Endothelial cell of umbilical vein (primary cell): ENCODE measurements at regions not wholly inside any gene's neighbourhood (a gene's known extent, or its start where the extent isn't known, plus 50 kb on each side); places are given as distances from the start of the nearest gene placed in this dataset.

Experiments used
- BruUV-seq: library from RNA; stranded (reverse); fragments of 400-500 nt; replicated peaks from 2 replicates; lab custom pipeline; 2021; lab: Mats Ljungman, UMichigan
- CTCF ChIA-PET: fragments of 300-600, 350-600 bp; sonication (Branson Sonifier 250); formaldehyde crosslinking; loops from one replicate; lab custom pipeline; 2021; ENCODE audit warnings: antibody characterized with exemption, inconsistent platforms; lab: Charles Lee
- POLR2A ChIA-PET: fragments of 300-600, 350-600 bp; sonication (Branson Sonifier 250); formaldehyde crosslinking; loops from one replicate; lab custom pipeline; 2021; ENCODE audit warnings: antibody characterized with exemption, inconsistent platforms; lab: Charles Lee
- DNase-seq: peaks from one replicate; pipeline ENCODE4 v3.0.0-alpha.2; 2011; ENCODE audit warnings: low read depth, low spot score
- FAIRE-seq: peaks from 2 replicates; lab custom pipeline; 2011; peaks lifted over from hg19 to GRCh38; lab: Jason Lieb, UNC
- H2AFZ ChIP-seq: 2 replicates; pipeline ENCODE4 v1.6.0; 2012; ENCODE audit warnings: low read depth, low read length, control low read depth, inconsistent platforms
- H3K27ac ChIP-seq: 2 replicates; pipeline ENCODE4 v1.5.1; 2011; ENCODE audit warnings: low read depth, mild to moderate bottlenecking, control low read depth, low read length, moderate library complexity; ENCODE audit not compliant: insufficient read depth
- H3K27me3 ChIP-seq, 2 experiments: 2 replicates each; pipeline versions ENCODE4 v1.6.0 to v1.6.1; 2011; ENCODE audit warnings: low read length in 2 of 2, mixed read lengths in 1 of 2; ENCODE audit not compliant: control insufficient read depth in 2 of 2, insufficient read depth in 2 of 2
- H3K36me3 ChIP-seq, 2 experiments: 2 replicates in 1 of 2; 3 replicates in 1 of 2; pipeline ENCODE4 v1.5.1; 2011; ENCODE audit warnings: low read length in 2 of 2, mild to moderate bottlenecking in 1 of 2, moderate library complexity in 1 of 2; ENCODE audit not compliant: control insufficient read depth in 2 of 2, insufficient read depth in 2 of 2; ENCODE audit errors: extremely low read depth in 1 of 2
- H3K4me1 ChIP-seq: 3 replicates; pipeline ENCODE4 v1.5.1; 2011; ENCODE audit warnings: mild to moderate bottlenecking, low read length; ENCODE audit not compliant: control insufficient read depth, insufficient read depth; ENCODE audit errors: extremely low read depth
- H3K4me2 ChIP-seq: 2 replicates; pipeline ENCODE4 v1.6.1; 2011; ENCODE audit warnings: low read length, control low read depth, mixed read lengths; ENCODE audit not compliant: insufficient read depth
- H3K4me3 ChIP-seq, 3 experiments: fragments of 200-600 bp in 1 of 3; sonication (generic), shearing (Covaris generic) in 1 of 3; replicated peaks in 1 of 3; 2 replicates each; pipeline ENCODE4 v1.5.1; 2011 to 2016; ENCODE audit warnings: control low read depth in 3 of 3, low read length in 3 of 3, mild to moderate bottlenecking in 2 of 3, inconsistent platforms in 1 of 3, low read depth in 1 of 3, moderate library complexity in 1 of 3; ENCODE audit not compliant: insufficient read depth in 1 of 3
- H3K79me2 ChIP-seq: 2 replicates; pipeline ENCODE4 v1.6.0; 2012; ENCODE audit warnings: low read length, inconsistent platforms; ENCODE audit not compliant: control insufficient read depth, insufficient read depth
- H3K9ac ChIP-seq: replicated peaks from 2 replicates; pipeline ENCODE3; 2011; ENCODE audit warnings: low read length, control low read depth; ENCODE audit not compliant: insufficient read depth; ENCODE audit errors: extremely low read depth
- H3K9me1 ChIP-seq: replicated peaks from 3 replicates; pipeline ENCODE4 v1.6.0; 2011; ENCODE audit warnings: mild to moderate bottlenecking, low read length; ENCODE audit not compliant: control insufficient read depth, insufficient read depth; ENCODE audit errors: extremely low read depth
- H3K9me3 ChIP-seq: replicated peaks from 2 replicates; pipeline ENCODE4 v1.5.1; 2012; ENCODE audit warnings: low read length, inconsistent platforms; ENCODE audit not compliant: control insufficient read depth, insufficient read depth
- H4K20me1 ChIP-seq: replicated peaks from 2 replicates; pipeline ENCODE3; 2011; ENCODE audit warnings: mild to moderate bottlenecking, low read length; ENCODE audit not compliant: control insufficient read depth, insufficient read depth; ENCODE audit errors: extremely low read depth
- CTCF ChIP-seq, 2 donors: IDR thresholded peaks; 1 replicate in 1 of 2; 2 replicates in 1 of 2; pipeline ENCODE4 v1.5.1; 2011; ENCODE audit warnings: low read length in 2 of 2, mild to moderate bottlenecking in 2 of 2, moderate library complexity in 2 of 2, control low read depth in 1 of 2, inconsistent platforms in 1 of 2, low read depth in 1 of 2; ENCODE audit not compliant: insufficient read depth in 1 of 2; ENCODE audit errors: extremely low read depth in 1 of 2
- EZH2 ChIP-seq: IDR thresholded peaks from 2 replicates; pipeline ENCODE4 v1.6.1; 2012; ENCODE audit warnings: borderline replicate concordance, low read depth, mild to moderate bottlenecking, moderate library complexity, low read length, inconsistent platforms; ENCODE audit not compliant: severe bottlenecking
- GATA2 ChIP-seq: IDR thresholded peaks from 2 replicates; pipeline ENCODE4 v1.7.0; 2011; ENCODE audit warnings: low read depth, mild to moderate bottlenecking, moderate library complexity, mixed read lengths, low read length; ENCODE audit not compliant: insufficient read length, insufficient read depth
- JUN ChIP-seq: IDR thresholded peaks from 2 replicates; pipeline ENCODE4 v1.6.1; 2011; ENCODE audit warnings: borderline replicate concordance, low read depth; ENCODE audit not compliant: insufficient read length, insufficient read depth
- MAX ChIP-seq: IDR thresholded peaks from 2 replicates; pipeline ENCODE4 v1.6.1; 2011; ENCODE audit not compliant: insufficient read depth, insufficient read length
- POLR2A ChIP-seq: IDR thresholded peaks from 2 replicates; pipeline ENCODE4 v1.6.1; 2012; ENCODE audit warnings: low read depth, mild to moderate bottlenecking, control low read depth, low read length
- dilution Hi-C: fragments of 300-500 bp; cut with MboI; formaldehyde crosslinking; loops from one replicate; pipeline ENCODE4 v1.15.0; 2019; ENCODE audit warnings: low sequenced_read_pairs; ENCODE audit not compliant: extremely low pct_ligation_motif_present
- intact Hi-C: fragments of 100-400 bp; cut with micrococcal nuclease; formaldehyde crosslinking; loops from one replicate; pipeline ENCODE4 v1.10.0; 2022

- ChIA-PET CTCF (no interaction called here), POLR2A (no interaction called here)
- Histone ChIP-seq H3K27ac (no peak overlapping the region), H3K4me2 (no peak overlapping the region), H3K79me2 (no peaks in the 10 kb centered on the region), H3K9ac (no peak overlapping the region), H3K9me1 (no peaks in the 10 kb centered on the region), H4K20me1 (no peaks in the 10 kb centered on the region), H3K9me3 (no peaks in the 10 kb centered on the region), H3K4me3 (no peak overlapping the region), H2AFZ (no peak overlapping the region), H3K36me3 (no peaks in the 10 kb centered on the region), H3K27me3 (no peaks in the 10 kb centered on the region), H3K4me1 (no peaks in the 10 kb centered on the region)
- FAIRE-seq (no peak), DNase-seq (no peak)
- dilution Hi-C loops = no loop called here
- TF ChIP-seq EZH2 (no peak), CTCF (IDR thresholded peaks at IDR 0.05; ENCODE audit: extremely low read depth in 1 of 2, insufficient read depth in 1 of 2, low read depth in 1 of 2, low read length in 2 of 2) (no peak), MAX (no peak)
- intact Hi-C loops = no loop called here
- BruUV-seq = no TSS peak
Observed at GRCh38 chrX:39019056-39019455, 217.8 kb downstream of the MID1IP1 start.

- dilution Hi-C loops (no loop called here), intact Hi-C loops (no loop called here)
- TF ChIP-seq JUN (no peak), EZH2 (no peak), POLR2A (no peak), GATA2 (no peak)
- no TSS peak for BruUV-seq
- H3K9me3 ChIP-seq = no peaks in the 10 kb centered on the region
- FAIRE-seq = no peak
- H3K4me3 ChIP-seq = no peak overlapping the region
- no peaks in the 10 kb centered on the region for H3K4me1 ChIP-seq
- ChIA-PET CTCF (no interaction called here), POLR2A (no interaction called here)
- no peak overlapping the region for H3K4me2 ChIP-seq
- no peak overlapping the region for H2AFZ ChIP-seq
- no peaks in the 10 kb centered on the region for H3K36me3 ChIP-seq
- no peak overlapping the region for H3K27ac ChIP-seq
- no peak for DNase-seq
- H4K20me1 ChIP-seq = no peaks in the 10 kb centered on the region
- H3K27me3 ChIP-seq = no peaks in the 10 kb centered on the region
- no peaks in the 10 kb centered on the region for H3K9me1 ChIP-seq
- H3K9ac ChIP-seq = no peak overlapping the region
- H3K79me2 ChIP-seq = no peaks in the 10 kb centered on the region
Observed at GRCh38 chrX:39020051-39020669, 218.9 kb downstream of the MID1IP1 start.
